Vagina (tissue), 2 donors: ENCODE measurements at regions not wholly inside any gene's neighbourhood (a gene's known extent, or its start where the extent isn't known, plus 50 kb on each side); places are given as distances from the start of the nearest gene placed in this dataset.

Experiments
- POLR2A ChIP-seq, 2 donors: fragments of 450-650 bp; IDR thresholded peaks; one replicate each; pipeline ENCODE4 v1.6.1; 2017; ENCODE audit warnings: antibody characterized with exemption in 2 of 2, mild to moderate bottlenecking in 2 of 2, moderate library complexity in 2 of 2
- POLR2AphosphoS5 ChIP-seq, 2 donors: sonication (generic); formaldehyde crosslinking; IDR thresholded peaks; one replicate each; pipeline ENCODE4 v1.9.0; 2017; ENCODE audit warnings: antibody characterized with exemption in 2 of 2, mild to moderate bottlenecking in 2 of 2, low read depth in 1 of 2; ENCODE audit not compliant: insufficient read depth in 1 of 2
- TF ChIP-seq, protein P1 (sequence below), 3 experiments: fragments of 450-650 bp in 2 of 3; fragments of 200-600 bp in 1 of 3; sonication (generic) in 1 of 3; IDR thresholded peaks; one replicate each; pipeline ENCODE4 v1.5.1; 2017 to 2019; ENCODE audit warnings: antibody characterized with exemption in 3 of 3, mild to moderate bottlenecking in 2 of 3, moderate library complexity in 2 of 3

DNA sequence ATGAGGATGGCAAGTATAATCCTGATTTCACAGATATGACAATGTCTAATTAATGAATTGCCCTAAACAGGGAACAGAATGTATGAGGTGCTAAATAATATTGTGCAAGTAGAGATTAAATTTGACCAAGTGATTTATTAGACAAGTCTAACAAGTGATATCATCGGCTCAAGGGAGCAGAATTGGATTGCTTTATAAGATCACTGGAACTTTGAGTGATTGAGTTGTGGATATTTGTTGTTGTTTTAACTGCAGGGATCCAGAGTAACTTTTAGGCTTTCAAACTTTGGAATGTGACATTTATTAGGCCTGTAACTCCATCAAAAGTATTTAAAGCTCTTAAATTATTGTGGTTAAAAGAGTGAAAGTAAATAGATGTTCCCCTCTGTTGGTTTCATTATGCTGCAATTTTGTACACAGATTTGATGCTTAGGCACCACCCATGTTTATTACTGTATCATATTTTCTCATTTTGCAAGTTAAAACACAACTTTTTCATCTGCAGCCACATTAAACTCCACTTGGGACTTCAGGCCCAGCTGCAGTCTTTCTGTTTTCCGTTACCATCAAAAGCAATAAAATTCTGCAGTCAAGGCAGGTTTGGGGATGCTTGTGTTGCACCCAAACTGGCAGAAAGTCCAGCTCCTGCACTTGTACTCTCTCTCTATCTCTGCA lies 206.6 kb downstream of the HLX start:
- TF ChIP-seq, protein P1, sequence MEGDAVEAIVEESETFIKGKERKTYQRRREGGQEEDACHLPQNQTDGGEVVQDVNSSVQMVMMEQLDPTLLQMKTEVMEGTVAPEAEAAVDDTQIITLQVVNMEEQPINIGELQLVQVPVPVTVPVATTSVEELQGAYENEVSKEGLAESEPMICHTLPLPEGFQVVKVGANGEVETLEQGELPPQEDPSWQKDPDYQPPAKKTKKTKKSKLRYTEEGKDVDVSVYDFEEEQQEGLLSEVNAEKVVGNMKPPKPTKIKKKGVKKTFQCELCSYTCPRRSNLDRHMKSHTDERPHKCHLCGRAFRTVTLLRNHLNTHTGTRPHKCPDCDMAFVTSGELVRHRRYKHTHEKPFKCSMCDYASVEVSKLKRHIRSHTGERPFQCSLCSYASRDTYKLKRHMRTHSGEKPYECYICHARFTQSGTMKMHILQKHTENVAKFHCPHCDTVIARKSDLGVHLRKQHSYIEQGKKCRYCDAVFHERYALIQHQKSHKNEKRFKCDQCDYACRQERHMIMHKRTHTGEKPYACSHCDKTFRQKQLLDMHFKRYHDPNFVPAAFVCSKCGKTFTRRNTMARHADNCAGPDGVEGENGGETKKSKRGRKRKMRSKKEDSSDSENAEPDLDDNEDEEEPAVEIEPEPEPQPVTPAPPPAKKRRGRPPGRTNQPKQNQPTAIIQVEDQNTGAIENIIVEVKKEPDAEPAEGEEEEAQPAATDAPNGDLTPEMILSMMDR (IDR thresholded peaks at IDR 0.05), result no peak
- TF ChIP-seq POLR2AphosphoS5 (IDR thresholded peaks at IDR 0.05; ENCODE audit: insufficient read depth in 1 of 2, low read depth in 1 of 2), result peak in 1 of 2 donors; percentile 55
- TF ChIP-seq POLR2A (IDR thresholded peaks at IDR 0.05), result no peak
